HG03064 (cell line): ENCODE measurements at regions not wholly inside any gene's neighbourhood (a gene's known extent, or its start where the extent isn't known, plus 50 kb on each side); places are given as distances from the start of the nearest gene placed in this dataset.

ENCODE experiments used
- ATAC-seq: cut with Tn5 transposase; IDR thresholded peaks from one replicate; pipeline ENCODE4 v1.9.1; 2021; ENCODE audit warnings: low read depth; ENCODE audit not compliant: unreplicated experiment

GRCh38 chr9:1261879-1262766, 212.0 kb downstream of the DMRT2 start:
- no peak for ATAC-seq

DNA sequence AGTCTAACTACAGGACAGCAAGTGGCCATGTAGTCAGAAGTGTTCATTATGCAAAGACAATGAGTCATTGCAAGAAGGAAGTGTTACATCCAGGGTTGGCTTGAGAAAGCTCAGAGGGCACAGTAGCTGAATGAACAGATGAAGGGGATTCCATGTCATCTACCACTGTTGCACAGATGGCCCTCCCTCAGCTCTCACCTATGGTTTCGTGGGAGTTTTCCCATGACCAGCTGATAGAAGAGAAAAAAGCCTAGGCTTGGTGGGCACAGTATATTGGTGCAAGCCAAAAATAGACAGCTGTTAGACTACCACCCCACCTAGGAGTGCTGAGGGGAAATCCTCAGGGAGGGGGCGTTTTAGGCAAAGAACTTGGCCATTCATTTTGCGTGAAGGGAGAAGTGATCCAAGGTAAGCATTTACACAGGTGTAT, 217.0 kb downstream of the DMRT2 start:
- ATAC-seq: peak; percentile 83

DNA sequence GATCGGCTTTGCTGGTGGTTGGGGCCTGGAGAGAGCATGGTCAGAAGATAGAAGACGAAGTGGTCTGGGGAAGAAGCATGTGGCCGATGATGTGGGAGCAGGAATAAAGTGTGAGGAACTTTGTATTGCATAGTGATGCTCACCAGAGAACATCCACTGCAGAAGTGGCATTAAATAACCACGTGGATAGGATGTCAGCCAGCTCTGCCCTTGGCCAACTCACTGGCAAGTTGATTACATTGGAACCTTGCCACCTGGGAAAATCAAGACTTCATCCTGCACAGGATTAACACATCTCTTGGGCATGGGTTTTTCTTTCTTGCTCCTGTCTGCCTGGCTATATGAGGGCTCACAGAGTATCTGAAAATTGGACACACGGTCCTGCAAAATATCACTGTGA, 217.4 kb downstream of the DMRT2 start:
- no peak for ATAC-seq

- no peak for ATAC-seq
These were observed 219.6 kb downstream of the DMRT2 start for GRCh38 chr9:1269533-1270315.

DNA sequence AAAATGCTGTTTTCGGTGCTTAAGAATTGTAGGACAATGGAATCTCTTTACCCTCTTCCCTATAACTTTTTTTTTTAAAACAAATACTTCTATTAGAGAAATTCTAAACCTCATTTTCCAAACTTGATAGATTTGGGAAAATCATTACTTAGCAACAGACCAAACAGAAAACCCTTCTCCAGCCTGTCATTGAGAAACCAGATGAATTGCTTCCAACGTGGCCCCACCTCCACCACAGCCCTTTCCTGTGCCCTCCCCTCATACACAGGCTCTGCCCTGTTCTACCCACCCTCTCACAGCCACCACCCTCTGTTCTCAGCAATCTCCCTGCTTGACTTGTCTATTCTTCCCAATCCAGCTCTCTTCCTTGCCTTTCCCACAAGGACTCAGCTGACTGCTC, 221.2 kb downstream of the DMRT2 start:
- ATAC-seq: no peak

DNA sequence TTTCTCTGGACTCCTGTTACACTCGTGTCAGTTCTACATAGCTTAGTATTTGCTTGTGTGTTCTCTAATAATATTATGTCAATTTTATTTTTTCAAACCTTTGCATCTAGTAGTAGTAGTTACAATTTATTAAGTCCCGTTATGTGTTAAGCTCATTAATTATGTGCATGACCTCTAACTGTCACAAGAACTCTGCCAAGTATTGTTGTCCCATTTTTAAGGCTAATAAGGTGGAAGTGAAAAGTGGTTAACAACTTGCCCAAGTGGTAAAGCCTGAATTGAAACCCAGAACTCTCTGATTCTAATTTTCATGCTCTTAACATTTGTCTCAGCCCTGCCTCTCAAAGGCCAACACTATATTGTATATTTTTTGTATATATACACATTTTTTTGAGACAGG, 221.6 kb downstream of the DMRT2 start:
- no peak for ATAC-seq

DNA sequence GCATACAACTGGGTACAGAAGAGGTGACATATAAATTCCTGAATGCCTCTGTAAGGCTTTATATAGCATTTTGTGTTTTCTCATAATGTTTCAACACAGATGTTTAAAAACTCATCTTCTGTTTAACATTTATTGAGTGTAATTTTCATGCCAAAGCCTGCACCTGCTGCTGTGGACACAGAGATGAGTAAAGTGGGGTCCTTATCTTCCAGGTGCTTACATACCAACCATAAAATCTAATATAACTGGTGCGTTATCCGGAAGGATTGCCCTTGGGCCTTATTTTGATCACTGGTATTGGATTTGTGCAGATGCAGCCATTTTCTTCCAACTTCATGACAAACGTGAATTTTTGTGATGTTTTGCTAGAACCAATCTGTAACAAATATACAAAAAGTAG, 222.3 kb downstream of the DMRT2 start:
- no peak for ATAC-seq

GRCh38 chr9:1273859-1274258, 223.7 kb downstream of the DMRT2 start:
- no peak for ATAC-seq

DNA sequence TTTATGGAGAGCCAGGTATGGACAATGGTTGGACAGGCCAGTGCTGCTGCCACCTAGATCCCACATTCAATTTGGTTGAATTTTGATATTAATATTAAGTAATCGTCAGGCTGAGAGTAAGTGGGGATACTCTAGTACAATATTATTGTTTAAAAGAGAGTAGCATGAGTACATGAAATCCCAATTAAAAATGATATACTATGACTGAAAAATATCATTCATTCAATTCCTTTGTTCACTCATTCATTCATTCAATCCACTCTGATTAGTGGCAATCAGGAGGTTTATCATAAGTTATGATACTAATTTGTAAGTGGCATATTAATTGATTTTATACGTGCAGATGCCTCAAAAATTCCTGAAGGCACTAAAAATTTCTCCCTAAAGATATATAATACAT, 224.2 kb downstream of the DMRT2 start:
- ATAC-seq: no peak

- no peak for ATAC-seq
These were observed 226.3 kb downstream of the DMRT2 start for GRCh38 chr9:1276474-1276873.

DNA sequence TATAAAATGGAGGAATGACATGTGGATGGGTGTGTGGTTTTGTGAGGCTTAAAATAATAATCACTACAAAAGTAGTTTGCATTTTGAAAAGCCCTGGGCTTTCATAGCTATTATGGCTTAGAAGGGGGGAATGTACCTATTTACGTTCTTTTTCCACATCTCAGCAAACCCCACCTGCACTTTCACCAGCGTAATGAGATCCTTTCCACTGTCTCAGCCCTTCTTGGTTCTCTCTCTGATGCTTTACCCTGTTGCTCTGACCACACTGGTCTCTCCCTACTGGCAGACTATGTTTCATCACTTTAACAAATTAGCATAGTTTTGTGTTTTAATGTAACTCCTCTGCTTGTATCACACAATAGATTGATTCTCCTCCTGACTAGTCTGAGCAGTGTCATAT, 234.6 kb downstream of the DMRT2 start:
- ATAC-seq: no peak

GRCh38 chr9:1285526-1285925, 235.4 kb downstream of the DMRT2 start:
- no peak for ATAC-seq

GRCh38 chr9:1292384-1292783, 242.2 kb downstream of the DMRT2 start:
- ATAC-seq: no peak

DNA sequence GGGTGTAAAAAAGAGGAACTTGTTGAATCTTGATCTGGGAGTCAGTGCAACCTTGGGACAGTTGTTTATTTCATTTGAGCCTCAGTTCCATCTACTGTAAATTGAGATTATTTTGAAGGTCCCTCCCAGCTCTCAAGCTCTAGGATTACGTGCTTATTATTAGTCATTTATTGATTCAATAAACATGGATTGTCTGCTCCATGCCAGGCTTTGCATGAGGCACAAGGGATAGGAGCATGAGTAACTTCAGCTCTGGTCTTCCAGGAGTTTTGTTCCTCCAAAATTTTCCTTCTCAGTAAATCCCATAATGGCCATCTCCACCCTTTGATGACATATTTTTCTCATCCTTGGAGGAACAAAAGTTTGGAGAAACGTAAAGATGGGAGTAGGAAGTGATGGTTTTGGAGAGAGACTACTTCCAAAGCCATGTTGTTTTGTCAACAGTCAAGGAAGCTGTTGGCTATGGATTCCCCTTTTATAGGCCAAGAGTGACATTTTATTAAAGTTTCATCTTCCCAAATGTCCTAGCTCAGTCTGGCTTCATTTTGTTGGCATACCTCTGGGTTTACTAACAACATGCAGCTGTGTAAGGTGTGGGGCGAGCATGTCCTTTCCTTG, 244.6 kb downstream of the DMRT2 start:
- ATAC-seq: no peak

- no peak for ATAC-seq
These were observed 246.2 kb downstream of the DMRT2 start for GRCh38 chr9:1296331-1296730.

DNA sequence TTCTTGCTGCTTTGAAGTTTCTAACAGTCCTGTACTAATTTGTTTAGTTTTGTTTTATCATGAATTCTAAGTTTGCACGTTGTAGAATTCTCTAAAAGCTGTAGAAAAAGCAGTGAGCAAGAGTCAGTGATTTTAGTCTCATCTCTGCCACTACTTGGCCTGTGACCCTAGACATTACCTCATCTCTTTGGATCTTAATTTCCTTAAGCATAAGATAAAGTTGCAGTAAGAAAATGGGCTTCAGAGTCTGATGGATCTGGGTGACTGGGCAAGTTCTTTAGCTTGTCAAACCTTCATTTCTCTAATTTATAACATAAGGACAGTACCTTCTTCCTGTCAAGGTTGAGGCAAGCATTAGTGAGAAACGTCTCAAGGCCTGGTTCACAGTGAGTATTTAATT, 247.9 kb downstream of the DMRT2 start:
- no peak for ATAC-seq

- no peak for ATAC-seq
These were observed 250.8 kb downstream of the DMRT2 start for GRCh38 chr9:1300941-1301340.

DNA sequence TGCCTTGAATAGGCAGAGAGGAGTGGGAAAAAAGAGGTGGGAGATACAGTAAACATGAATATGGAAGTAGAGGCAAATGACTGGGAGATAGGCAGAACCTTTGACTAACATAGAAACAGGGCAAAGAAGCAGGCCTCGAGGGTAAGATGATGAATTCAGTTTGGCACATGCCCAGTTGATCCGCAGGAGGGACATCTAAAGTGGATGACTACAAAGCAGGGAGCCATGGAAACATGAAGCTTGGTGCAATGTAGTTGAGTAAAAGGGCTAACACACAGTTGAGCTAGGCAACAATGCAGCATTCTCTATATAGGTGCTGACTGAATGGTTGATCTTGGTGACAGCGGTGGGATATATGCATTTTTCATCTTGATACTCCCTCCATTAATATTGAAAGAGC, 253.8 kb downstream of the DMRT2 start:
- no peak for ATAC-seq

DNA sequence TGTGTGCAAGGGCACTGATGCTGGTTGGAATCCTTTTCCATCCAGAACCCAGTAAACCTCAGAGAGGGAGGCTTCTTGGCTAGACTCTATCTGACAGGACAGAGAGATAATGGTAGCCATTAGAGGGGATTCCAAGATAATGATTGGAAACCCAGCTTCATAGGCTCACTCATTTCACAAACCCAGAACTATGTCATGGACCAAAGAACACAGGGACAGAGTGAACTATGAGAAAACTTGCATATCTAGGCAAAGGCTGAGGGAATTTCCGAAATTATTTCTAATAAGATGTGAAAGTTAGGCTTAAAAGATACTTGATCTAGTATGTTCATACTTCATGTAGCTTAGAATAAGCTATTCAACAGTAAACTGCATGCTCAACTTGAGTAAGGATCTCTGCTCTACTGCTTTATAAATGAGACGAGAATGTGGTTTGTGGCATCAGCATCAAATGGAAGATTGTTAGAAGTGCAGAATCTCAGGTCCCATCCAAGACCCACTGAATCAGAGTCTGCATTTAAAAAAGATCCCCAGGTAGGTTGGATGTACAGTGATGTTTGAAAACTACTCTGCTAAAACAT, 261.4 kb downstream of the DMRT2 start:
- ATAC-seq: no peak

DNA sequence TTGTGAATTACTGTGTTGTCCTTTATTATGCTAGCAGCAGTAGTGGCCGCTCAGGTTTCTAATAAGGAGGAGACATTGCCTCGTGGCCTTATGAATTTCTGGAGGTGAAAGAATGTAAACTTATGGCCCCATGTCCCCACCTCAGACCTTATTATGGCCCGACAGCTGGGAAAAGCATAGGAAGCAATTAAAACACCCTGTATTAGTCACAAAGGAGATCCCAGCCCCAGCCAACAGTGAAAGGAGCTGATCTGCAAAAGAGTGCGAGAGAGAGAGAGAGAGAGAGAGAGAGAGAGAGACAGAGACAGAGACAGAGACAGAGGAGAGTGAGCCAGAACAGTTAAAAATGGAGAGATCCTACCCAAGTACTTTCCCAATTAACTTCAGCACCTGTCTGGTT, 269.3 kb downstream of the DMRT2 start:
- no peak for ATAC-seq

GRCh38 chr9:1320051-1320557, 269.9 kb downstream of the DMRT2 start:
- ATAC-seq: no peak
